Eye (tissue), 1 donor: ENCODE measurements at regions not wholly inside any gene's neighbourhood (a gene's known extent, or its start where the extent isn't known, plus 50 kb on each side); places are given as distances from the start of the nearest gene placed in this dataset.
"Not testable (repeated sequence)": the region's sequence is repeated elsewhere in the genome, so short reads cannot be mapped to it uniquely, and the experiment has no call there.

ENCODE experiments used
- DNase-seq: peaks from one replicate; pipeline ENCODE4 v3.0.0-alpha.2; 2015

GRCh38 chr17:62322313-62322712 is 58.0 kb upstream of the EFCAB3 start:
- DNase-seq = no peak

- DNase-seq = no peak
Measured at GRCh38 chr17:62321451-62321850, 58.9 kb upstream of the EFCAB3 start.

GRCh38 chr17:62319846-62320245 is 60.5 kb upstream of the EFCAB3 start:
- DNase-seq = no peak

- peak; percentile 14 for DNase-seq
Measured at GRCh38 chr17:62309396-62309795, 71.0 kb upstream of the EFCAB3 start.

DNA sequence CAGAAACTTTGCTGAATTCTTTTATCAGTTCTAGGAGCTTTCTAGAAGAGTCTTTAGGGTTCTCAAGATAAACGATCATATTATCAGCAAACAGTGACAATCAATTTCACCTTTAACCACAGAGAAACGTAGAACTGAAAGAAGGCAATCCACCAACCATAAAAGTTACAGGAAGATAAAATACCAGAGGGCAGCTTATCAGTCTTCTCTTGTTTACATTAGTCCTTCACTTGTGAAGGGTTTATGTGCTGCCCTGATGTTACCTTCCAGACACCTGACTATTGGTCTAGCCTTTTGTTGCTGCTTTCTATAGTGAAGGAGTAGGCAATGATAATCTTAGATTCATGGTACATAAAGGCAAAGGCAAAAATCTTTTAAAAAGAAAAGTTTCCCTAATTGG is 73.2 kb upstream of the EFCAB3 start:
- no peak for DNase-seq

DNA sequence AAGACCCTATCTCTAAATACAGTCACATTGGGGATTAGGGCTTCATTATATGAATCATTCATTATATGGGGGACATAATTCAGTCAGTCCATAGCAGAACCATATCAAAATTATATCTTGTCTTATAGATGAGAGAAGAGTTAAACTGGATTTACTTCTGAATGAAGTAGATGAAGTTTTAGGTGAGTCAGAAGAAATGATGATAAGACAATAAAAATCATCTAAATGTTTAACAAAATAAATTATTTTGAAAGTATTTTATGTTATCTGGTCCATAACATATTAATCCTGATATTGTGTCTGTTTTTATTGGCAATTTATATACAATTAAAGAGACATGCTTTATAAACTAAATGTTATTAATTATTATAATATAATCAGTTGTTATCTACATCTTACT is 76.9 kb upstream of the EFCAB3 start:
- DNase-seq = no peak

- no peak for DNase-seq
Measured at GRCh38 chr17:62300697-62301096, 79.7 kb upstream of the EFCAB3 start.

- not testable (repeated sequence) for DNase-seq
Measured at GRCh38 chr17:62275290-62275689, 105.1 kb upstream of the EFCAB3 start.

DNA sequence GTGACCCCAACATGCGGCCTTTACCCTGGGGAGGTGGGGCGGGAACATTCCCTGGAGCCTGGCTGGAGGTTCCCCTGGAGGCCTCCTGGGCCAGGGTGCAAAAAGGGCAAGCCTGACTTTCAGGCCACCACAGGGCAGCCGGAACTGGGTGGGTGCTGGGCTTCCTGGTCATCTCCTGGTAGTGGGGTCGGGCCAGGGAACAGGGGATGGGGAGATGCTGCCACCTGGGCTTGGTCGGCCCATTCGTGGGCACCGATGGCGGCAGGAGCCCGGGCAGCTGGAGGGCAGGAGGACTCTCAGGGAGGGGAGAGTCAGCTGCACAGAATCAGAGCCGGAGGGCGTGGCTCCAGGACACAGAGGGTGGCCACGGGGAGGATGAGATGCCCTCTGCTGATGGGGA is 112.0 kb upstream of the EFCAB3 start:
- DNase-seq = not testable (repeated sequence)

DNA sequence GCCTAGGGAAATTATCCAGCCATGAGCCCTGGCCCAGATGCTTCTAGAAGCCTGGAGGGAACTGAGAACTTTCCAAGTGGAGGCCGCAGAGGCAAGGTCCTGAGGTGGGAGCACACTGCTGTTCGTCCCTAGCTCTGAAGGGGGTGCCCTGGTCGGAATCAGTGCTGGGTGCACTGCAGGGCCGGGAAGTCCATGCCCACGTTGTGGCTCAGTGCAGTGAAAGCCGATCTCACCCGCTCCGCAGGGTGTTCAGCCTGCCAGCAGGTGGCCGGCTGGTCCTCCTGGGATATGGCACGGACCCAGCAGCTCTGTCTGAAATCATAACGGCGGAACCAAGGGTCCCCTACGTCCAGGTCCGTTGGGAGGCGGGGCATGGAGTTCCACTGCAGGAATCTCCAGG is 115.4 kb upstream of the EFCAB3 start:
- DNase-seq = not testable (repeated sequence)

DNA sequence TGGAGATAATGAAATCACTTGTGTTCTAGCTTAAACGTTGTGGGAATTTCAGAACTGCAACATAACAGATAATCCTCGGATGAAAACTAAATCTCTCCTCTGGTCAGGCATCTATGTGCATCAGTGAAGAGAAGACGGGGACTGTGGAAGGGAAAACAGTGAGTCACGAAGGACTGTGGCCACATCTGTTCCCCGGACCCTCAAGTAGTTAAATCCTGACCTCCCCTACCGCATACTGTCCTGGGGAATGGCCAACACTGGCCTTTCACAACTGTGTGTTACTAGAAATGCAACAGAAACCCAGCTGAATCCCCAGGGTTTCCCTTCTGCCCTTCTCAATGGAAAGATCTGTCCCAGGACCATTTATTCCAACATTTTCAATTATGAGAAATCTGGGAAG is 124.6 kb upstream of the EFCAB3 start:
- DNase-seq = not testable (repeated sequence)

GRCh38 chr17:62242076-62242475 is 138.3 kb upstream of the EFCAB3 start:
- not testable (repeated sequence) for DNase-seq

GRCh38 chr17:62239569-62239968 is 140.8 kb upstream of the EFCAB3 start:
- DNase-seq = not testable (repeated sequence)

DNA sequence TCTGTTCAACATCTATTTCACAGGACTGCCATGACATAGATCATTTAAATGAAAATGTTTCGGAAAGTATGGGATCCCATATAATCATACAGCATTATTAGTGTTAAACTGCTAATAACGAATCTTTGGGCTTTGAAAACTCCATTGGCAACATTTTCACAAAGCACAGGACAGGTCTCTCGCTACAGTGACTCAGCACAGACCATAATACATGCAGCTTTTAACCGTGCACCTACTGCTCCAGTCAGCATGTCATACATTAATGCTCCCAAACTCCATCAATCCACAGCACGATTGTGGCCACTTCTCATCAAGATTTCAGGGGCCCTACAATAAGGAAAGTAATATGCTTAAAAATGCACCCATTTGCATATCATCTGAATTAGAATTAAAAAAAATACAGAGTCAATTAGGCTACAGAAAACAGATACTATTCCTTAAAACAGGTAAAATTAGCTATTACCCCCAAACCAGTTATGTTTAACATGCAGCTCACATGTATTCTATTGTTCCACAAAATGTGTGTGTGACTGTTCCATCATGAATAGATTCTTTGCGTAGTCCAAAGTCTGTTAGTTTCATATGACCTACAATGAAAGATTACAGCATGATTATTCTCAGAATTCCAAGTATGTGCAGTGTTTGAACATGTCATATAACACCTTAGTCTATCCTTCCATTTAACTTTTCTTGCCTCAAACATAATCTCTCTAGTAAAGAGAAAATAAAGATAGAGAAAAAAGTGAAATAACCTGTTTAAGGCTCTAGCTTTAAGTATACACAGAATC is 141.6 kb upstream of the EFCAB3 start:
- DNase-seq = not testable (repeated sequence)

- not testable (repeated sequence) for DNase-seq
Measured at GRCh38 chr17:62233822-62234481, 146.4 kb upstream of the EFCAB3 start.

DNA sequence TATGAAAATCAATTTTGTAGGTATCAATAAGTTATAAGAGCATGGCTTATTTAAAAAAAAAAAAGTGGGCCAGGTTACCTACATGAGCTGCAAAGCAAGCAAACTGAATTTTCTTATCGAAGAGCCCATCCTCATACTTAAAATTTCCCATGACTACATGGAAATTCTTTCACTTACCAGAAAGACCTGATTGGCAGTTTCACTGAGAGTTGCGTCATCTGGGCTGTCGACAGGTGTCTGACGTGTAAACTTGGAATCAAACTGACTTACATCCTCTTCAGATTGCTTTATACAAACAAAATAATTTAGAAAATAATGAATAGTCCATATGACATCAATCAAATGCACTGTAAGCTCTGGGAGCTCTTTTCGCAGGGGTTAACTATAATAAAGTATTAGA is 149.1 kb upstream of the EFCAB3 start:
- not testable (repeated sequence) for DNase-seq

GRCh38 chr17:62226610-62227240 is 153.6 kb upstream of the EFCAB3 start:
- DNase-seq = not testable (repeated sequence)

- not testable (repeated sequence) for DNase-seq
Measured at GRCh38 chr17:62223585-62223984, 156.8 kb upstream of the EFCAB3 start.

DNA sequence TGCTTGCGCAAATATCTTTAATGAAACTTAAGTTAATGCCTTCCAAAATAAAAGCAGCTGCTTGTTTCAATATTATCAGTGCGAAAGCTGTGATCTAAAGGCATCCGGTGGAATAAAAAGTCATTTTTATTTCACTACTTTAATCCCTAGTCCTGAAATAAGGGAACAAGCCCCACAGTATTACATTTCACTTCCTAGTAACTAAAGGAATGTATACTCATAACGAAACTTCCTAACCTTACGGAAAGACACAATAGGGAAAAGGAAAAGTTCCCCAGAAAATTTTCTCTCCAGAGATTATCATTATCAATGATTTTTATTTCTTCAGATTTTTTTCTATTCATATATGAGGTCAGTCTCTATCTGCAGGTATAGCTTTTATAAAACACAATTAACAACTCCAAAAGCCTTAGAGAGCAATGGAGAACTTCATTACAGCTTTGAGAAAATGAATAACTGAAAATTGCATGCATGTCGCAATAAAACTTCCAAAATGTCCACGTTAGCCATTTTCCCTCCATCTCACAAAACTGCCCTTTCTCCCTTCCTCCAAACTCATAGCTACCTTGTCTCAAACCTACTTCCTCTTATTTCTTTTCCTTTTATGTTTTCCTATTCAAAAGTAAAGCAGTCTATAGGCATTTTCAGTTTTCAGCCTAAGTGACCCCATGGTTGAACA is 154.3 kb upstream of the MED13 start:
- no peak for DNase-seq

DNA sequence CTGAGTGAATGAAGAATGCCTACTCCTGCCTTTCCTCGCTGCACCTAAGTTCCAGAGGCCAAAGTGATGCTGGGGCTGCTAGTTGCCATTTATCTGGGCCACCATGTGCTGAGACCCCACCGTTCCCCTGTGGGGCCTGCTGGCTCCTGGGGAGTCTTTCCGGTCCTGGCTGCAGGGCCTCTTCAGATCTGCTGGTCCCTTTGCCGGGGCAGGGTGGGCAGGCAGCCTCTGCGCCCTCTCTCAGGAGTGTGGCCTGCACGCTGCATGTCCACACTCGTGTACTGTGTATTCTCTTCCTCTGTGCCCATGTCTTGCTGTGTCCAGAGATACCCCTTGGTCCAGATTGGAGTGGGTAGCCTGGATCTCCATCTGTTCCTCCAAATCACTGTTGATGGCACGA is 151.8 kb upstream of the MED13 start:
- DNase-seq = no peak

- DNase-seq = not testable (repeated sequence)
Measured at GRCh38 chr17:62215891-62216290, 150.8 kb upstream of the MED13 start.

DNA sequence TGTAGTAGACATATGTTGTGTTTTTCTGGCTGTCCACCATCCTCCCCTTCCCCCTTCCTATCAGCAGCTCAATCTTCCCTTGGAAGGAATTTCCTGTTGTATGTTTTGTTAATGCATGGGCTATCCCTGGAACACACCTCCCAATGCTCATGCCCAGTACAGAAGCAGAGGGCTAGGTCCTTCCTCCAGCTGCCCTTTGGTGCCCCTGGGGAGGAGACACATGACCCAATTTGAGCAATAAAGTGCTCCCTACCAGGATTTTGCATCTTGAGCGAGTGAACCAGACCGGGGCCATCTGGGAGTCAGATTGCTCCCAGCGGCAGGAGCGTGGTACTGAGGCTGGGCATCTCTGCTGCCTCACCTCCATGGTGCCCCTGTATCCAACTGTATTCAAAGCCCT is 141.5 kb upstream of the MED13 start:
- no peak for DNase-seq

GRCh38 chr17:62197156-62197555 is 132.1 kb upstream of the MED13 start:
- not testable (repeated sequence) for DNase-seq
